DMS79 treated with DMSO at 0.1 percent for 48 hours (cell line): ENCODE measurements at regions not wholly inside any gene's neighbourhood (a gene's known extent, or its start where the extent isn't known, plus 50 kb on each side); places are given as distances from the start of the nearest gene placed in this dataset.
"Not testable (repeated sequence)": the region's sequence is repeated elsewhere in the genome, so short reads cannot be mapped to it uniquely, and the experiment has no call there.

Experiments
- DNase-seq: peaks from one replicate; lab custom pipeline; 2025; lab: John Stamatoyannopoulos, UW

- DNase-seq, result peak; percentile 5
Measured at GRCh38 chr12:131288765-131289695, 335.3 kb downstream of the ADGRD1 start.

- DNase-seq, result not testable (repeated sequence)
Measured at GRCh38 chr12:131289807-131290206, 336.1 kb downstream of the ADGRD1 start.

- no peak for DNase-seq
Measured at GRCh38 chr12:131290255-131290959, 336.7 kb downstream of the ADGRD1 start.

- DNase-seq, result not testable (repeated sequence)
Measured at GRCh38 chr12:131293071-131294015, 339.6 kb downstream of the ADGRD1 start.

GRCh38 chr12:131294716-131295115, 341.0 kb downstream of the ADGRD1 start:
- not testable (repeated sequence) for DNase-seq

GRCh38 chr12:131295117-131295516, 341.4 kb downstream of the ADGRD1 start:
- not testable (repeated sequence) for DNase-seq

GRCh38 chr12:131295559-131295958, 341.9 kb downstream of the ADGRD1 start:
- DNase-seq, result not testable (repeated sequence)

- not testable (repeated sequence) for DNase-seq
Measured at GRCh38 chr12:131296136-131296535, 342.4 kb downstream of the ADGRD1 start.

- DNase-seq, result not testable (repeated sequence)
Measured at GRCh38 chr12:131296651-131297050, 342.9 kb downstream of the ADGRD1 start.

GRCh38 chr12:131298526-131299369, 345.0 kb downstream of the ADGRD1 start:
- not testable (repeated sequence) for DNase-seq

GRCh38 chr12:131299370-131299701, 345.6 kb downstream of the ADGRD1 start:
- not testable (repeated sequence) for DNase-seq

- not testable (repeated sequence) for DNase-seq
Measured at GRCh38 chr12:131303576-131303975, 349.9 kb downstream of the ADGRD1 start.

GRCh38 chr12:131304642-131305041, 350.9 kb downstream of the ADGRD1 start:
- not testable (repeated sequence) for DNase-seq

GRCh38 chr12:131309700-131310099, 356.0 kb downstream of the ADGRD1 start:
- no peak for DNase-seq

GRCh38 chr12:131310227-131310969, 356.7 kb downstream of the ADGRD1 start:
- DNase-seq, result not testable (repeated sequence)

GRCh38 chr12:131311279-131311722, 357.6 kb downstream of the ADGRD1 start:
- DNase-seq, result not testable (repeated sequence)

GRCh38 chr12:131311764-131312163, 358.1 kb downstream of the ADGRD1 start:
- DNase-seq, result peak; percentile 5

- not testable (repeated sequence) for DNase-seq
Measured at GRCh38 chr12:131312382-131312781, 358.7 kb downstream of the ADGRD1 start.

- no peak for DNase-seq
Measured at GRCh38 chr12:131312793-131313545, 359.3 kb downstream of the ADGRD1 start.
